GM18499 (cell line): ENCODE measurements at regions not wholly inside any gene's neighbourhood (a gene's known extent, or its start where the extent isn't known, plus 50 kb on each side); places are given as distances from the start of the nearest gene placed in this dataset.

Experiments used
- ATAC-seq: cut with Tn5 transposase; IDR thresholded peaks from one replicate; pipeline ENCODE4 v1.9.1; 2021; ENCODE audit warnings: moderate number of reproducible peaks; ENCODE audit not compliant: insufficient read depth, unreplicated experiment

DNA sequence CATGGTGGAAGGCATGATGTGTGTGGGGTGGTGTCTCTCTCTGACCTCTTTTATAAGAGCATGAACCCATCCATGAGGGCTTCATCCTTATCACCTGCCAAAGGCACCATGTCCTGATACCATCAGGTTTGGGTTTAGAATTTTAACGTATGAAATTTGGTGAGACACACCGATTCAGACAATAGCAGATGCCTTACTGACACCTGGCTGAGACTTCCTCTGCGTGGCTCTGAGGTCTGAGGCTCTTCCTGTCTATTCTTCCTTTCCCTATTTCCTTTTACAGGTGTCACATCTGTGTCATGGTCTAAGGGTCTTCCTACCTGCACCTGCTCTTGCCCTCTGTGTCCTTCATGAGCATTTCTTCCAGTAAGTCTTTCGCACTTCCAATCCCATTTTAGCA, 320.7 kb upstream of the CLNK start:
- ATAC-seq, result no peak

- ATAC-seq, result no peak
Measured at GRCh38 chr4:11004818-11005217, 320.2 kb upstream of the CLNK start.

DNA sequence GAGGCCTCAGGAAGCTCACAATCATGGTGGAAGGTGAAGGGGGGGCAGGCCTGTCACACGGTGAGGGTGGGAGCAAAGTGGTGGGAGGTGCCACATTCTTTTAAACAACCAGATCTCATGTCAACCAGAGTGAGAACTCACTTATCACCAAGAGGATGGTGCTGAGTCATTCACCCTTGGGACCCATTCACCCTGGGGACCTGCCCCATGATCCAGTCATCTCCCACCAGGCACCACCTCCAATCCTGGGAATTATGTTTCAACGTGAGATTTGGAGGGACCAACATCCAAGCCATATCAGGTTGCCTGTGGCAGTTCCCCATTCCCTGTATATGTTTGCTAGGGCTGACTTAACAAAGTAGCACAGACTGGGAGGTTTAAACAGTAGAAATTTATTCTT, 318.4 kb upstream of the CLNK start:
- no peak for ATAC-seq

GRCh38 chr4:10998846-10999245, 314.3 kb upstream of the CLNK start:
- ATAC-seq, result no peak

GRCh38 chr4:10984815-10985214, 300.2 kb upstream of the CLNK start:
- no peak for ATAC-seq

GRCh38 chr4:10983885-10984640, 299.5 kb upstream of the CLNK start:
- ATAC-seq, result no peak

GRCh38 chr4:10983268-10983667, 298.7 kb upstream of the CLNK start:
- no peak for ATAC-seq

- ATAC-seq, result no peak
Measured at GRCh38 chr4:10982305-10982704, 297.7 kb upstream of the CLNK start.

GRCh38 chr4:10981576-10981975, 297.0 kb upstream of the CLNK start:
- ATAC-seq, result no peak

GRCh38 chr4:10981096-10981495, 296.5 kb upstream of the CLNK start:
- no peak for ATAC-seq

GRCh38 chr4:10979032-10979431, 294.5 kb upstream of the CLNK start:
- ATAC-seq, result no peak

- ATAC-seq, result no peak
Measured at GRCh38 chr4:10977534-10977933, 293.0 kb upstream of the CLNK start.

DNA sequence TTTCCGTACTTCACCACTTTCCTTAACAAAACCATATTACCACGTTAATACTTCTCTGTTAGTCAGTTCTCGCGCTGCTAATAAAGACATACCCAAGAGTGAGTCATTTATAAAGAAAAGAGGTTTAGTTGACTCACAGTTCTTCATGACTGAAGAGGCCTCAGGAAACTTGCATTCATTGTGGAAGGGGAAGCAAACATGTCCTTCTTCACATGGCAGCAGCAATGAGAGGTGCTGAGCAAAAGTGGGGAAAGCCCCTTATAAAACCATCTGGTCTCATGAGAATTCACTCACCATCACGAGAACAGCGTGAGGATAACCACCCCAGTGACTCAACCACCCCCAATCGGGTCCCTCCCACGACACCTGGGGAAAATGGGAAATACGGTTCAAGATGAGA, 289.8 kb upstream of the CLNK start:
- no peak for ATAC-seq

- no peak for ATAC-seq
Measured at GRCh38 chr4:10973686-10974085, 289.1 kb upstream of the CLNK start.

DNA sequence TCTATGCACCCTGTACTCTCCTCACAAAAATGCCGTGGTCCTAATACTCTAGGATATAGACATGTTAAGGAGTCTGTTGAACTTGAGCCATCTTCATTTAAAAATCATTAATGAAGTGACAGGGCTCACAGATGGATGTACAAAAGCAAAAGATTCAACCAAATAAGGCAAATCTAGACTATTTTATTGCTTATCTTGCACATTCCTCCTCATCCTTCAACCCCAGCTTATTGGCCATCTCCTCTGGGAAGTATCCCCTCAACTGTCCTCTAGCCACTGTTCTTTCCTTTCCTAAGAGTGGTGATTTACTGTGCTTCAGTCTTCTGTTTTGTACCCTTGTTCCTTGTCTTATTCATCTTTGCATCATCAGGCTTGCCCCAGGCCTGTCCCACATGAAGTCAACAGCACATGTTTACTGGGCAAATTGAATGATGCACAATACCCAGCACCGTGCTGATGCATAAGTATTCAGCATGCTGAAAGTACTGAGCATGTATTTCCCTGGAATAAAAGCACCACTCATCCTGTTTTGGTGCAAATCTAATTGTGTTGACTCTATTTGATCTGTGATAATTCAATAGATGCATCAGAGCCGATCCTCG, 287.3 kb upstream of the CLNK start:
- ATAC-seq, result no peak

DNA sequence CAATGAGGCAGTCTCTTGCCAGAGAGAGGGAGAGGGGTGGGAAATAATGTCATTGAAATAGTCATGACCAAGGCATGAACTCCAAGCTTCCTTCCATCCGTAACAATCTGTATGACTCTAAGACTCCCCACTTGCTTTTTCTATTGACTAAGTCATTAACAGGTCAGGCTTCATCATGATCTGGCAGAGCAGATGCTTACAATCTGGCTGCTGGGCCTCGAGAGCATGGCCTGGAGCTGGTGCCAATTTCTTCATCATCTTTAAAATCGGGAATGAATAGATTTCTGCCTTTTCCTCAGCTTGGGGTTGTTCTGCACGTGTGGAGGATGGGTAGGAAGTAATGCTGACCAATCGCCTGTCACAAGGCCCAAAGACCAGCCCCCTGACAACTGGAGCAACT, 280.6 kb upstream of the CLNK start:
- no peak for ATAC-seq

GRCh38 chr4:10963958-10964703, 279.6 kb upstream of the CLNK start:
- ATAC-seq, result no peak

GRCh38 chr4:10963241-10963640, 278.7 kb upstream of the CLNK start:
- ATAC-seq, result no peak

DNA sequence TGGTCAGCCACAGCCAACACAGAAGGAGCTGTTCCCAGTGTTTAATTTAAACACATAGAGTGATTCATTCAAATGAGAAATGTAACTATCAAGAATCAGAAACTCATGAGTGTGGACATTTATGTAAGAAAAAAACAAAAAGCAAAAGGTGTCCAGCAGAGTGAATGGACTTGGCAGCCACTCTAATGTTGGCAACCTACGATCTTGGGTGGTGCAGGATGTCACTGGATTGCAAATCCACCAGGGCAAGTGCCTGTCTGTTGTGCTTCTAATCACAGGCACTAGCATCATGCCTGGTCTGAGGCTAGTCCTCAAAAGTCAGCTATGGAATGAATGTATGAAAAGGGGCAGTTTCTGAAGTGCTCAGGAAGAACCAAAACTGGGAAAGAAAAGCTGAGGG, 277.7 kb upstream of the CLNK start:
- ATAC-seq, result no peak

GRCh38 chr4:10960389-10960788, 275.8 kb upstream of the CLNK start:
- ATAC-seq, result no peak

- ATAC-seq, result no peak
Measured at GRCh38 chr4:10959586-10959985, 275.0 kb upstream of the CLNK start.
